Left lung (tissue), 4 donors: ENCODE measurements at regions not wholly inside any gene's neighbourhood (a gene's known extent, or its start where the extent isn't known, plus 50 kb on each side); places are given as distances from the start of the nearest gene placed in this dataset.
A peak's percentile ranks its signal among the peaks of the same experiment; 100 is the strongest.

Experiments used
- ATAC-seq: fragments of 200-7000 bp; cut with Tn5 transposase; one replicate; pipeline ENCODE4 v1.9.1; 2020; ENCODE audit warnings: moderate library complexity
- DNase-seq, 4 donors: peaks; one replicate each; pipeline ENCODE4 v3.0.0-alpha.2; 2013 to 2020
- H3K27ac ChIP-seq, 2 donors: fragments of 200-600 bp; sonication (generic) in 1 of 2; one replicate each; pipeline versions ENCODE4 v1.5.0 to v1.8.0; 2020 to 2021
- H3K27me3 ChIP-seq, 2 donors: fragments of 200-600 bp; sonication (generic) in 1 of 2; one replicate each; pipeline versions ENCODE4 v1.5.0 to v1.8.0; 2020 to 2021
- H3K36me3 ChIP-seq, 2 donors: fragments of 200-600 bp; sonication (generic) in 1 of 2; one replicate each; pipeline versions ENCODE4 v1.5.0 to v1.8.0; 2020 to 2021
- H3K4me1 ChIP-seq, 2 donors: fragments of 200-600 bp; one replicate each; pipeline ENCODE4 v1.8.0; 2021
- H3K4me3 ChIP-seq, 2 donors: fragments of 200-600 bp; sonication (generic) in 1 of 2; one replicate each; pipeline versions ENCODE4 v1.5.0 to v1.8.0; 2020 to 2021; ENCODE audit warnings: mild to moderate bottlenecking in 1 of 2
- H3K9me3 ChIP-seq, 2 donors: fragments of 200-600 bp; sonication (generic) in 1 of 2; one replicate each; pipeline versions ENCODE4 v1.5.0 to v1.8.0; 2020 to 2021
- CTCF ChIP-seq, 2 donors: fragments of 200-600 bp; sonication (generic) in 1 of 2; IDR thresholded peaks; one replicate each; pipeline versions ENCODE4 v1.5.0 to v1.8.0; 2021; ENCODE audit warnings: antibody characterized with exemption in 2 of 2
- intact Hi-C, 2 donors: fragments of 100-400 bp; cut with DNase I; formaldehyde crosslinking; loops; one replicate each; pipeline versions ENCODE4 v1.11.2 to v1.14.2; 2022
- donor health status: DM: no; HTN: yes; CAD: no.
- donor health status: DM: no; HTN: no; CAD: no.

- no peak overlapping the region for H3K27ac ChIP-seq
- no peaks in the 10 kb centered on the region for H3K27me3 ChIP-seq
- DNase-seq (no peak), ATAC-seq (no peak)
- H3K36me3 ChIP-seq: no peaks in the 10 kb centered on the region
- TF ChIP-seq CTCF (IDR thresholded peaks at IDR 0.05): no peak
- H3K4me3 ChIP-seq: no peak overlapping the region
- H3K9me3 ChIP-seq: no peaks in the 10 kb centered on the region
- H3K4me1 ChIP-seq: no peaks in the 10 kb centered on the region
- intact Hi-C loops: no loop called here
Measured at GRCh38 chr4:14915018-14915417, 87.3 kb upstream of the CPEB2 start.

DNA sequence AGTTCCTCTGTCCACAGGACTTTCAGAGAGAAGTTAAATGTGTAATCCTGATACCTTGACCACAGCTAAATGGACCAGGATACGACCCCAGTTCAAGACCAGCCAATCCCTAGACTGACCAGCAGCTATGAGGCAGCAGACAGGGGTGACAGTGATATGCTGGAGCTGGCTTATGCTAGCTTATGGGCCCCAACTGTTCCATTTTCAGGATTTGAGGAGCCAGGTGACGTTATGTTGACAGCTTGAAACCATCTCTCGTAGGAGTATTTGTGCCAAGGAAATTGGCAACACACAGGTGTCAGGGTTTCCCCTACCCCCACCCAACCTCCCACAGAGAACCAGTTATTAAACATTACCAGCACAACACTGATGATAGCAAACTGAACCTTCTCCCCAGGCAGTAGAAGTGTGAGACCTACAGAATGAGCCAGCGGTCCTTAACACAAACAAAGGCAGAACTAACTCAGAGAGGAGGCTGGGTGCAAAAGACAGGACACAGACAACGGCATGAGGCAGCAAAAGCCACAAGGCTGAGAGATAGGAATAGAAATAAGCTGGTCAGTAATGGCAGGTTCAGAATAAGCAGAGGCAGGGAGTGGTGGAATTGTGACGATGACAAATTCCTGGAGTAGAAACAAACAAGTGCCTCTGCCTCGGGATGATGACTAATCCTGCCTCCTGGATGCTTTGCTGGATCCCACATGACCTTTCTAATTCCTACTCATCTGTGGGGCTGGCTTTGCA is 85.6 kb upstream of the CPEB2 start:
- no peaks in the 10 kb centered on the region for H3K36me3 ChIP-seq
- no peak overlapping the region for H3K27ac ChIP-seq
- H3K4me3 ChIP-seq: no peak overlapping the region
- no peaks in the 10 kb centered on the region for H3K27me3 ChIP-seq
- no peak for TF ChIP-seq CTCF (IDR thresholded peaks at IDR 0.05)
- H3K9me3 ChIP-seq: no peaks in the 10 kb centered on the region
- DNase-seq (peak in 1 of 4 donors; percentile 38), ATAC-seq (peak; percentile 75)
- intact Hi-C loops: no loop called here
- no peaks in the 10 kb centered on the region for H3K4me1 ChIP-seq

DNA sequence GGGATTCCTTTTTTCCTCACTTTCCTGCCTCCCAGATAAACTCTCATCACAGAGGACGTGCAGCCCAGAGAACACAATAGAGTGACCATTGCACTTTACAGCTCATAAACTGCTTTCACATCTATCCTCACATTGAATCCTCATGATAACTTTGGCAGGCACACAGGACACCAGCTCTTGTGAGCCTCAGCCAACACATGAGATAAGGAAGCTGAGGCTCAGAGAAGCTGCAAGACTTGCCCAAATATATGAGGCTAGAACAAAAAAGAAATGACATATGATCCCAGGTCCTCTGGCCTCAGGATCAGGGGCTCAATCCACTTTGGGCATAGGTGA is 85.0 kb upstream of the CPEB2 start:
- intact Hi-C loops: no loop called here
- DNase-seq (peak in 1 of 4 donors; percentile 22), ATAC-seq (no peak)
- no peak overlapping the region for H3K4me3 ChIP-seq
- H3K27ac ChIP-seq: no peak overlapping the region
- no peaks in the 10 kb centered on the region for H3K36me3 ChIP-seq
- no peaks in the 10 kb centered on the region for H3K9me3 ChIP-seq
- H3K27me3 ChIP-seq: no peaks in the 10 kb centered on the region
- H3K4me1 ChIP-seq: no peaks in the 10 kb centered on the region
- no peak for TF ChIP-seq CTCF (IDR thresholded peaks at IDR 0.05)

GRCh38 chr4:14918336-14918735 is 83.9 kb upstream of the CPEB2 start:
- DNase-seq: no peak
- Histone ChIP-seq H3K27me3 (no peaks in the 10 kb centered on the region), H3K9me3 (no peaks in the 10 kb centered on the region), H3K4me1 (no peaks in the 10 kb centered on the region), H3K36me3 (no peaks in the 10 kb centered on the region), H3K27ac (no peak overlapping the region), H3K4me3 (no peak overlapping the region)
- ATAC-seq: no peak
- TF ChIP-seq CTCF (IDR thresholded peaks at IDR 0.05): no peak
- intact Hi-C loops: no loop called here

DNA sequence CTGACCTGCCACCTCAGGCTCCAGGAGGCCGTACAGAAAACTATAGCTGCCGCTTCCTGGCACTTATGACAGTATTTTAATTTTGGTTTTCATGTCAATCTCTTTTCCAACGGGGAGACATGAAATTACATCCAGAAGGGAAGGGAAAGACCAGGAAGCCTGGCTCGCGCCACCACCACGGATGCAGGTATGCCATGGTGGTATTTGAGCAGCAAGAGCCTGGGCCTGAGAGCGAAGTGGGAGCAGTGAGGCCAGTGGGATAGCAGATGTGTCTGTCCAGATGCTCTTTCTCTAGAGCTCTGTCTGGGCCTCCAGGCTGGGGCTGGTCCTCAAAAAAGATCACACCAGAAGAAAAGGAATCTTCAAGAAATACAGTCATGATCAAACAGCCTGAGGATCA is 82.5 kb upstream of the CPEB2 start:
- Histone ChIP-seq H3K4me3 (no peak overlapping the region), H3K27ac (no peak overlapping the region), H3K36me3 (no peaks in the 10 kb centered on the region), H3K4me1 (no peaks in the 10 kb centered on the region), H3K9me3 (no peaks in the 10 kb centered on the region), H3K27me3 (no peaks in the 10 kb centered on the region)
- no peak for TF ChIP-seq CTCF (IDR thresholded peaks at IDR 0.05)
- intact Hi-C loops: no loop called here
- ATAC-seq (no peak), DNase-seq (peak in 1 of 4 donors; percentile 45)
